ENCODE measurements at regions not wholly inside any gene's neighbourhood (a gene's known extent, or its start where the extent isn't known, plus 50 kb on each side); places are given as distances from the start of the nearest gene placed in this dataset.
"Not testable (repeated sequence)": the region's sequence is repeated elsewhere in the genome, so short reads cannot be mapped to it uniquely, and the experiment has no call there.

DNA sequence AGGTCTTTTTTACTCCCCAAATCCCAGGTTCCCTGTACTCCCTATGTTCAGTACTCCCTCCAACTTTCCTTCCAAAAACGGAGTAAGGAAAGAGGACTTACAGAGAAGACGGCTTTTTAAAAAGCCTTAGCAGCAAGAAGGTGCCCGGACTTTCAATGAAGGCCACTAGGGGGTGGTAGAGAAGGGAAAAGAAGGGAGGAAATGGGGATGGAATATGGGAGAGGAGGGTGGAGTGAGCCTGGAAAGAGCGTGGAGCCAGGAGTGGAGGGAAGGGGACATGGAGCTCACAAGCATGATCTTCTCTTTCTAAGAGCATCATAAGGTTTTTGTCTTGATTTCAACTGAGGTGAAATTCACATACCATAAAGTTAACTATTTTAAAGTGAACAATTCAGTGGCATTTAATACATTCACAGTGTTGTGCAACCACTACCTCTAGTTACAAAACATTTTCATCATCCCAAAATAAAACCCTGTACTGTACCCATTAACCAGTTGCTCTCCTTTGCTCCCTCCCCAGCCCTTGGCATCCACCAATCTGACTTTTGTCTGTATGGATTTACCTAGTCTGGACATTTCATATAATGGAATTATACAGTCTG is 129.9 kb downstream of the ZNF281 start:
- DNase-seq, result peak; percentile 83

DNA sequence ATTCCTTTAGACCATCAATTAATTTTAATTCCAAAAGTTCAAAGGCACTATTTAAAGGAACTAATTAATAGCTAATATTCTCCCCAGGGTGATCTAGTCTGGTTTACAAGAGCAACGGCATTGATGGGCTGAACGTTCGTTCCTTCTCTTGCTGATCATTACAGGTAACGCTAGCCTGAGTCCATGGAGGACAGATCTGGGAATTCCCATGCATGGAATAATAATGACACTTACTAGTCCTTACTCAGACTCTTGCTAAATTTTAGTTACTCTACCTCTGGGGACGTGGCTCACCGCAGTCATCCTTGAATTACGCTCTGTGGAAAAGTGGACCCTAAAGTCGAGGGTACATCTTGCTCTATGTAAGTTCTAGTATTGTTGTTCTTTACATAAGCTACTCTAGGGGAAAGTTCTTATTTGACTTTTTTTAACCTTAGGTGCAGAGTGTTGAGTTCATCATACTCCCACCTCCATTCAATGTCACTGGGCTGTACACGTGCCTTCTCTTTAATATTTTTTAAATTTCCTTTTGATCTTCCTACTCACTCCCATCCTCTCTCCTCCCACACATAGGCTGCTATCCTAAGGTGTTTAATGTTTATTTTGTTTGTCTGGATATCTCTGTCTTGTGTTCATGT is 133.9 kb downstream of the ZNF281 start:
- DNase-seq, result no peak

DNA sequence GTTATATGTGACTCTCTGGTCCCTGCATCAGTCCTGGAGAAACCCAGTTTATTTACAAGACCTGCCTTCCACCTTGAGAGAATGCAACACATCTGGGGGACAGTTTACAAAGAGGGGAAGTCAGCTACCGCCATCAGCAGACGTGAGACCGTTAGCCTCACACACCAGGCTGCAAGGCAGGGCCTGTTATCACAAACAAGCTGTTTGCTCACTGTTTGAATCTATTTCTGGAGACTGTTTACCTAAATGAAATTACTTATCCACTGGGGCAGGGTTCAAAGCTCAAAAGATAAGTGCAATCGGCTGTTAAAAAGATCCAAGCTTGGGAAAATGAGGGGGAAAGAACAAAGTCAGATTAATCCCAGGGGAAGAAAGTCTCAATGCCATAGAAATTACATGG is 134.4 kb downstream of the ZNF281 start:
- DNase-seq, result no peak

DNA sequence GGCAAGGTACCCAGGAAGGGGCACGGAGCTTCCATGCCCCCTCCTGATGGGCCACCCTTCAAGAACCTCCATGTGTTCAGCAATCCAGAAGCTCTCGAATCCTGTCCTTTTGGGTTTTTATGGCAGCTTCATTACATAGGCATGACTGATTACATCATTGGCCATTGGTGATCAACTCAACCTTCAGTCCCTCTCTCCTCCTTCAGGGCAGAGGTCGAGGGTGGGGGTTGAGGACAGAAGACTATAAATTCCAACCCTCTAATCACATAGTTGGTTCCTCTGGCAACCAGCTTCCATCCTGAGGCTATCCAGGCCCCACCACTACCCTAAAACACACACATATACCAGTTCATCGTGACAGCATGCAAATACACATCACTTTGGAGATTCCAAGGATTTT is 135.7 kb downstream of the ZNF281 start:
- DNase-seq, result no peak

DNA sequence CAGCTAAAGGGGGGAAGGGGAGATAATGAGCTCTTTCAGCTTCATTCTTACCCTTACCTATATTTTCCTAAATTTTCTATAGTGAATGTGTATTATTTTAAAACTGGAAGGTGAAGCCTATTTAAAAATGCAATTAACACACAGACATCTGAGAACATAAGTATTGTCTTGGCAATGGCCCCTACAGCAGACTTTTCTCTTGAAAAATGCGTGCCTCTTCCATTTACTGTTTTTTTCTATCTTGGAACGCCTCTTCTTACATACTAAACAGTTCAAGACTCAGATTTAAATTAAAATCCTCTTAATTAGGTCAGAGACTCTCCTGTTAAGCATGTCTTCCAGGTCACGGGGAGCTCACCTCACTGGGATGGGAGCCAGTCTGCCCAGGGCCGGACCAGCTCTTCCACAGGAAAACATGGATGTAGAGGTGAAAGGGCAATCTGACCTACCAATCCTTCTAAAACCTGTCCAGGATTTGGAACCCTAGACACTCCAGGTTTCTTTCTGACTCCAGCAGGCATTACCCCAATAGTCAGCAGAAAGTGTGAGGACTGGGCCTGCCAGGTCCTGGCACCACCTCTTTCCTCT is 137.3 kb downstream of the ZNF281 start:
- DNase-seq, result no peak

DNA sequence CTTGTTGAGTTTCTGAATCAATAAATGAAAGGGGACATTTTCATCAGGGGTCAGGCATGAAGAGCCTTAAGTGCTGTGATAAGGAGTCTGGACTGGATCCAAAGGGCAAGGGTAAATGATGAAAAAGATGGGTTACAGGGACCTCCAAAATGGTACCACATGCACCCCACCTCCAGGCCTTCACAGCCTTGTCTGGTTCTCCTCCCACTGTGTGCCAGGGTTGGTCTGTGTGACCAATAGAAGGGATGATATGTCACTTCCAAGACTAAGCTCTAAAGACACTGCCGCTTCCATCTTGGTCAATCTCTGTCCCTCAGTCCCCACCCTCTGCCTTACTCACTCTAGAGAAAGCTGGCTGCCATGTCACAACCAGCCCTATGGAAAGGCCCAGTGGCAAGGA is 140.6 kb downstream of the ZNF281 start:
- no peak for DNase-seq

DNA sequence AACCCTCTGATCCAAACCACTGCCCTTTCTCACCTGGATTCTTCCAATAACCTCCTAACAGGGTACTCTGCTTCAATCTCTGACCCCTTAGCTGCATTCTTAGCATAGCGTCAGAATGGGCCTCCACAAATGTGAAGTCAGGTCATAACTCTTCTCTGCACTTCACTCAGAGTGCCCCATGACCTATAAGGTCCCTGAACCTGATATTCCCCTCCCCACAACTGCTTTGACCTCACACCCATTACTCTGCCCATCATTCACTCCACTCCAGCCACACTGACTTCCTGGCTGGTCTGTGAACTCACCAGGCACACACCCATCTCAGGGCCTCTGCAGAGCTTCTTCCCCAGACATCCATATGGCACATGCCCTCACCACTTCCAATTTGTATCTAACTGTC is 141.9 kb downstream of the ZNF281 start:
- DNase-seq, result no peak

DNA sequence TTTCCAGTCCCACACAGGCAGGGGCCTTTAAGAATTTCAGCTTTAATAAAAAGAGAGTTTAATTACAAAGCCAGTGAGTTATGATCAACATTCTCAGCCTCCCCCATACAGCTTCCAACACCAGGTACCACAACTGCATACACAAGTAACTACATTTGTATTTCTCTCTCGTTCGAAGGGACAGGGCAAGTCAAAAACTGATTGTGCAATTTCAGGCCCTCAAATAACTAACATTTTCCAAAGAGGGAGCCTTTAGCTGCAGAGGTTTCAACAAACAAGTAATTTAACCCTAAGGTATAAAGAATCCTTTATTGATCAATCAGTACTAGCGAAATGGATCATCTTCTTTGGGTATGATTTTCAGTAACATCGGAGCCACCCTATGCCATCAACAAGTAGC is 142.4 kb downstream of the ZNF281 start:
- no peak for DNase-seq

DNA sequence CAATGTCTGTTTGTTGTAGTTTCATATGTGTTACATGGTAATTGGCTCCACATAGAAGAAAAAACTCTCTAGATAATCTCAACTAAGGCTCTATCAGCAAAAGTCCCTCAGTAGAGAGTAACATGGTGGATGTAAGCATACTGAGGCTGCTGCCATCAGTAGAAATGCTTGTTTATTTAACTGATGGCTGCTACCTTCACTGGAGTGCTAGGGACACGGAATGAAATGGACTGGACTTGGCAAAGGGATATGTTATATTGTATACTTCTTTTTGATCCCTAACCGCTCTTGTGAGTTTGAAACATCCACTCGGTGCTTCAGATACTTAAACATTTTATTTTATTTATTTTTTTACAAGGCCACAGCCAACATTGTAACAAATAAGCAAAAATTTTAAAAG is 143.0 kb downstream of the ZNF281 start:
- DNase-seq, result no peak

DNA sequence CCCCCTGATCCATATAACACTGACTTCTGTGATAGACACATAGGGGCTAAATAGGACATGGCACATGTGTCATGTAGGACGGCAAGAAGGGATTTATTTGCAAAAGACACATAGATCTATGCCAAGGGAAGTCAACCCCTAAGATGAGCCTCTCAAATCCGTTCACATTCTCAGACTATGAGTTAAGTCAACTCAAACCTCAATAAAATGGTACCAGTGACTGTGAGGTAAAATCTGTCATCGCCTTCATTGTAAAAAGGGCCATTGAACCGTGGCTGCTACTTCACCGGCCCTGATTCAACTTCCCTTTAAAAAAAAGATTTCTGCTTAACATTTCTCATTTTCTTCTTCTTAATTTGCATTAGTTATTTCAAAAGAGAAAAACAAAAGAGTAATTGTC is 144.0 kb downstream of the ZNF281 start:
- no peak for DNase-seq

DNA sequence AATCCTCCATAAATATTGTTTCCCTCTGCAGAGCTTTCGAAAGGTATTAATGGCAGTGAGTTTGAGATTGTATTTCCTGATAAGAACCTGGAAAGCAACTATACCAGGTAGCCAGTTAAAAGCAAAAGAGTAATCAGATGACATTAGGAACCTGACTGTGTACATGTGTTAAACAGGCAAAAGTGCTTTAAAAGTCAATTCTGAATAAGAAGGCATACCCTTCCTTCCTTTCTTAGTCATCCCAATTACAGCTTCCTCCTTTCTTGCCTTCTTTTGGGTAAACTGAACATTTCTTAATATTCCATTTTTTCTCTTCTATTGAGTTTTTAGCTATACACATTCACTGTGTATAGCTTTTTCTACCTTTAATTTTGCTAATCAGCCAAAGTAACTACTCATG is 144.7 kb downstream of the ZNF281 start:
- DNase-seq, result no peak

DNA sequence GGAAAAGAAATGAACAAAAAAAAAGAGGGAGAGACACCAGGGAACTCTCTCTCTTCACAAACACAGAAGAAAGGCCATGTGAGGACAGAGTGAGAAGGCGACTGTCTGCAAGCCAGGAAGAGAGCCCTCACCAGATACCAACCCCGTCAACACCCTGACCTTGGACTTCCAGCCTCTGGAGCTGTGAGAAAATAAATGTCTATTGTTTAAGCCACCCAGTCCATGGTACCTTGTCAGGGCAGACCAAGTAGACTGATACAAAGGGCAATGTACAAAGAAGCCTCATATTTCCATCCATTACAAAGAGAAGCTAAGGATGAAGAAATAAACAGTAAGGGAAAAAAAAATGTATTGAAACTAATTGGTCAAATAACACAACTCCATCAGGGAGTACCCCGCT is 146.6 kb downstream of the ZNF281 start:
- DNase-seq, result no peak

DNA sequence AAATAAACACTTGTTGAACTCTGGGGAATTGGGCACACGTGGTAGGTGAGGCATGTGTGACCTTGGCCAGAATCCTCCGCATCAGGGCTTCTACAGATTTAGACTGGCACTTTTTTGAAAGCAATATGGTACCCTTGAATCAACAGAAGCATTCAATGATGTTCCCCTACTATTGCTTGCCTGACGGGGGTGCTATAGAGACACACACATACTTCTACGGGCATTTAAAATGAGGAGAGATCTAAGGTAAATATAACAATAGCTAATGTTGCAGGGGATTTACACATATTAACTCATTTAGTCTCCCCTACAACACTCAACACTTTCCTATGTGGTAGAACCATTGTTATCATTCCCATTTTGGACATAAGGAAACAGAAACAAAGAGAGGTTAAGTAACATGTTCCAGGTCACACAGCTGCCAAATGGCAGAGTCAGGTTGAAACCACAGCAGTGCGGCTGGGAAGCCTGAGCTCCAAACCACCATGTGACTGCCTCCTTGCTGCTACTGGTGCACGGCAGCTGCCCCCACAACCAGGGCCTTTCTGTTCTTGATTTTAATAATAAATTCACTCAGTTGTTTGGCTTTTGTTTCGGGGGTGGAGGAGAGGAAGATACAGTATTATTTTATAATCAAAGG is 147.4 kb downstream of the ZNF281 start:
- DNase-seq, result no peak

DNA sequence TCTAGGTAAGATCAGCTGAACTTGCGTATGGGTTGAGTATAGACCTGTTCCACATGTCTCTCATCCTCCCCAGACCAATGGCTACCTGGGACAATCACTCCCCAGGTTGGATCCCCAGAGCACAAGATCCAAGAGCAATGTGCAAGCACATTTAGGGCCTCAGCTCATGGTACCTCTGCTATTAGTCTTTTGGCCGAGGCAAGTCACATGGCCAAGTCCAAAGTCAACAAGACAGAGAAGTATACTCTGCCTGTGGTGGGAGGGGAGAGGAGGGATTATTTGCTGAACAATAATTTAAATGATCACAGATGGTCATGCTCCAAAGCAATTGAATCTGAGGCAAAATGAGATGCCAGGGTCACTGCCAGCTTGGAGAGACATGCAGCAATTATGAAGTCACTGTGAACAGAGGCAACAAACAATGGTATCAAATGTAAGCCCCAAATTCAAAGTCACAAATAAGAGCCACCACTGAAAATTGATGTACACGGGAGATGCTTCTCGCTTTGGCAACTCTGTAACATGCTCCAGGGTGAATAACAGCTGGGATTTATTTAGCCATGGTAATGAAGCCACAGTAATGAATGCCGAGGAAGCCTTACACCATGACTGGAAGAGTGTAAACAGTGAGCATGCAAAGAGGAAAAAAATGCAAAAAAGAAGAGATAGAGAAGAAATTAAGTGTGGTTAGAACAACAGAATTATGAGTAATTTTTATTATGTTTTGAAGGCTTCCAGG is 149.1 kb downstream of the ZNF281 start:
- DNase-seq, result no peak

DNA sequence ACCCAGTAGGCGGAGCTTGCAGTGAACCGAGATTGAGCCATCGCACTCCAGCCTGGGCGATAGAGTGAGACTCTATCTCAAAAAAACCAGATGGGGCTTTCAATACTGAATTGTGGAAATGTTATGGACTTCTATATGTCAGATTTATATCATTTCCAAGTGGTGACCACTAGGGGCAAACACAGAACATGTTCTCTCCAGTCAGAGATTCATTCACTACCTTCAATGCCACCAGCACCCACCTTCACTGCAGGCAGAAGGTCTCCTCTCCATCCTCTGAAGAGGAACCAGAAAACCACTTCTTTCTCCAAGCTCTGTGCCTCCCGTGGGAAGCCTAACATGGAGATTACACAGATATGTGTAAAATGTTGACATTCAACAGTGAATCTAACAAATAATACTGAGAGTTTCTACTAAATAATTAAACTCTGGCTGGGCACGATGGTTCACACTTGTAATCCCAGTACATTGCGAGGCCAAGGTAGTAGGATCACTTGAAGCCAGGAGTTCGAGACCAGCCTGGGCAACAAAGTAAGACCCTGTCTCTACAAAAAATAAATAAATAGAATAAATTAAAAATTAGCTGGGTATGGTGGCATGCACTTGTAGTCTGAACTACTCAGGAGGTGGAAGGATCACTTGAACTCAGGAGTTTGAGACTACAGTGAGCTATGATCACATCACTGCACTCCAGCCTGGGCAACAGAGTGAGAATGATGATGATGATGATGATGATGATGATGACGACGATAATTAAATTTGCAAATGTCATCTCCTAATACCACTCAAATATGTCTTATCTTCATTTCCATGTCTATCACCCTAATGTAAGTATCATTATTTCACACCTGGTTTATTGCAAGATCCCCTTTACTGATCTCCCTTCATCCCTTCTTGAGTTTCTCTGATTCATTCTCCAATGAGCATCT is 151.1 kb downstream of the ZNF281 start:
- peak; percentile 66 for DNase-seq

DNA sequence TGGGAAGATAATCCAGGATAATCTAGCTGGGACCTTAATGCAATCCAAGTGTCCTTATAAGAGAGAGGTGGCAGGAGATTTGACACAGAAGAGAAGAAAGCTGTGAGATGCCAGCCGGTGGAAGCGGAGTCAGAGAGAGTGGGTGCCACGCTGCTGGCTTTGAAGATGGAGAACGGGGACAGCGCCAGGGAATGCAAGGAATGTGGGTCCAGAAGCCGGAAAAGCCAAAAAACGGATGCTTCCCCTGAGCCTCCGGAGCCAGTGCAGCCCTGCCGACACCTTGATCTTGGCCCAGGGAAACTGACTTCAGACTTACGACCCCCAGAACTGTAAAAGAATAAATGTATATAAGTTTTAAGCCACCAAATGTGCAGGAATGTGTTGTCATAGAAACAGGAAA is 152.6 kb downstream of the ZNF281 start:
- peak; percentile 81 for DNase-seq

DNA sequence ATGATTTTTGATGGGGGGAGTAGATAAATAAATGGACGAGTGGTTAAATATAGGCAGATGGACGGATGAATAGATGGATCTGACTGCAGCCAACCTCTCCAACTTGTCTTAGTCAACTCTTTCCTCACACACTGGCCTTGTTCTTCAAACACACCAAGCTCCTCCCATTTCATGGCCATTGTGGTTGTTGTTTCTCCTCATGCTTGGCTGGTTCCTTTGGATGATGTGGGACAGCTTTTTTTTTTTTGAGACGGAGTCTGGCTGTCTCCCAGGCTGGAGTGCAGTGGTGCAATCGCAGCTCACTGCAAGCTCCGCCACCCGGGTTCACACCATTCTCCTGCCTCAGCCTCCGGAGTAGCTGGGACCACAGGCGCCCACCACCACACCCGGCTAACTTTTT is 155.2 kb downstream of the ZNF281 start:
- not testable (repeated sequence) for DNase-seq

DNA sequence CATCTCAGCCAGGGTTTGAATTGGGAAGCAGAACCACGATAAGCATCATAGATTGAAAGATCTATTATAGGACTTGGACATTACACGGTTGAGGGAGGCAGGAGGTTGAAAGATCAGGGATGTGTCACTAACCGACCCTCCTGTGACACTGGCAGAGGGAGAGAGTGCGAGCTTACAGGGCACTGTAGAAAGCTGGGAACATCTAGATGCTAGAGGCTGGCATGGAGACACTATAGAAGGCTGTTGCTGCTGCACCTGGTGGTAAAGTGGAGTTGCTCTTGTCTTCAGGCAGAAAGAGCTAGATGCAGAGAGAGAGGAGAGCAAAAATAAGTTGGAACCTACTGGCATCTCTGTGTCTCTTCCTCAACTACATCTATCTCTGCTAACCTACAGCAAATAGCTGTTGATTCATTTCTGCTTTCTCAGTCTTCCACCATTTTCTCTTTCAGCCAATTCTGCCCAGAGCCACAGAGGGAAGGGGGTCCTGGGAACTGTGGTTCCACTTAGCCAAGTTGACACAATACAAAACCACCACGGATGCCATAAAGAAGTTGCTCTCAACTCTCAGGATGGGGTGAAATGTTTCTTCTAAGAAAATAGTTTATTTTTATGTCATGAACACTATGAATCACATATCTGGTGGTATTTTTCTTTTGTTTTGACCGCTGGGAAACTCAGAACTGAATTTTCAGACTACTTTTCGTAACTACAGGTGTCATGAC is 155.9 kb downstream of the ZNF281 start:
- no peak for DNase-seq

DNA sequence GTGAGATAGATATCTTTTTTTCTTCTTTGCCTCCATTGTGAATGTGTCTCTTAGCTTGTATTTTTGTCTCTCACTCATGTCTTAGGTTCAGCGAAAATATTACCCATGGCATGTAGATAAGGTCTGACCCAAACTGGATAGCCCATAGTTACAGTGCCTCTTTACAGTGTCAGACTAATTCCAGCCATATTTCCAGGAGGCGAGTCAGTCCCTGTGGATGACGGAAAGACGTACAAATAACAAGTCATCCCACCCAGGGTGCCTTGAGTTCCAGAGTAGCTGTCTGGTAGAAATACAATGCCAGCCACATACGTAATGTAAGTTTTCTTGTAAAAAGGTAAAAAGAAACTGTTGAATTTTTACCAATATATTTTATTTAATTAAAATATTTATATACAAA is 157.3 kb downstream of the ZNF281 start:
- no peak for DNase-seq

DNA sequence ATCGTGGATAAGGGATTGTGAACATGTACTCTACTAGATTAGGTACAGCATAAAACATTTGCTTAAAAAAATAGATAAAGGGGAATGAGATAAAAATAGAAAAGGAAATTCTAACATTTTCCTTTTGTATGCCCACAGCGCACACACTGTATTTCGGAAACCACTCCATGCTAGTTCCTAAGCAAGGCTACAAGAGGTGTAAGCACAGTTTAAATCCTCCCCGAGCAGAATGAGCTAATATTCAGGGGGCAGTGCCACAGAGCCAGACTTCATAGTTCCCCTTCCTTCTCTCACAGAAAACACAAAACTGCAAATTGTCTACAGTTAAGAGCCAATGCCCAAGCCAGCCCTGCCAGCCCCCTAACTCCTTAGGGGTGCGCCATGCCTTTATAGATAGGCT is 159.4 kb downstream of the ZNF281 start:
- no peak for DNase-seq

DNA sequence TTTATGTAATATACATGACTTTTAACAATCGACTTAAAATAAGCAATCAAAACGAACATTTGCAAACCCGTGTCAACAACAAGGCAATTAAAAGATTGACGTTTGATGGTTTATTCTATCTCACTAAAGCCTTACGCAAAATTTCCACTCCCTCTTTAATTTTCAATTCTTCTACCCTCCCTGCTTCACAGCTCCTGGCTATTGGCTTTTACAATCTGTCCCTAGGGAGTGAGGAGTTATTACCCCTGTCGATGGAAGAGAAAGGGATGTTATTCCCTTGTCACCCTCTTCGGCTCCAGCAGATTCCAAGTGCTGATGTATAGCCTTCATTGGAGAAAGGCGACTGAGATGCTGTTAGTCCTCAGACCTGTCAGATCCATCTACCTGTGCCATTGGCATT is 161.3 kb downstream of the ZNF281 start:
- peak; percentile 19 for DNase-seq

DNA sequence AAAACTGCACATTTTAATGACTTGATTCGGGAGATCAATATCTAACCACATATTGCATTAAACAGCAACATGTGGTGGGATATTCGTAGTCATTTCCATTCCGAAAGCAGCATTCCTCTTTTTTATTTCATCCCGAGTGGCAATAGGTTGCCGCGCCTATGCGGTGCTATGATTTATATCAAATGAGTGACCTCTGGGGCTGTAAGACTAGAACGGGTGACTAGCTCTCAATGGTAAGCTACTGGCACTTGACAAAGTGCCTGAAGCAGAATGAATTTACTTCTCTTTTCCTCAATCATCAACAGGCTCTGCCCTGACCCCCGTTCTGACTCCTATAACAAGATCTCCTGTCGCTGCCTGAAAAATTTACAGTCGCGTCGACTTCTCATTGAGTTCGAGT is 162.3 kb downstream of the ZNF281 start:
- DNase-seq, result no peak

All from NCI-H82 (cell line).